ENCODE measurements at regions not wholly inside any gene's neighbourhood (a gene's known extent, or its start where the extent isn't known, plus 50 kb on each side); places are given as distances from the start of the nearest gene placed in this dataset.

GRCh38 chr10:86599041-86599440, 55.3 kb upstream of the OPN4 start:
- Histone ChIP-seq H3K4me2 (ENCODE audit: low read length) (no peak overlapping the region), H3K27me3 (ENCODE audit: insufficient read depth, low read length) (peaks cover 4% of the 10 kb centered on the region; the same call in 1 of the 2 replicates), H3K9ac (ENCODE audit: low read length) (no peak overlapping the region), H4K20me1 (ENCODE audit: insufficient read depth, low read length) (no peaks in the 10 kb centered on the region), H3K79me2 (ENCODE audit: insufficient read depth, low read length) (no peaks in the 10 kb centered on the region), H2AFZ (ENCODE audit: low read length) (no peak overlapping the region), H3K4me3 (ENCODE audit: low read depth, low read length, poor library complexity, severe bottlenecking) (no peak overlapping the region), H3K9me3 (ENCODE audit: low read length) (no peaks in the 10 kb centered on the region), H3K9me2 (ENCODE audit: low read depth, low read length) (no peaks in the 10 kb centered on the region), H3F3A (ENCODE audit: insufficient read depth, low read length) (no peaks in the 10 kb centered on the region), H3K4me1 (ENCODE audit: insufficient read depth, low read length, severe bottlenecking) (no peaks in the 10 kb centered on the region), H3K27ac (ENCODE audit: low read depth, low read length, poor library complexity, severe bottlenecking) (no peak overlapping the region), H3K36me3 (ENCODE audit: insufficient read depth, low read length) (no peaks in the 10 kb centered on the region)
- TF ChIP-seq CTCF (IDR thresholded peaks at IDR 0.05; ENCODE audit: low read length) (no peak), EZH2 (IDR thresholded peaks at IDR 0.05; ENCODE audit: borderline replicate concordance, low read length) (no peak)

GRCh38 chr10:86599729-86600128, 54.6 kb upstream of the OPN4 start:
- H3K4me1 ChIP-seq (ENCODE audit: insufficient read depth, low read length, severe bottlenecking): no peaks in the 10 kb centered on the region
- TF ChIP-seq CTCF (IDR thresholded peaks at IDR 0.05; ENCODE audit: low read length) (no peak), EZH2 (IDR thresholded peaks at IDR 0.05; ENCODE audit: borderline replicate concordance, low read length) (no peak)
- H3K27ac ChIP-seq (ENCODE audit: low read depth, low read length, poor library complexity, severe bottlenecking): no peak overlapping the region
- H3K27me3 ChIP-seq (ENCODE audit: insufficient read depth, low read length): peaks cover 4% of the 10 kb centered on the region; the same call in 1 of the 2 replicates
- no peaks in the 10 kb centered on the region for H3F3A ChIP-seq (ENCODE audit: insufficient read depth, low read length)
- H4K20me1 ChIP-seq (ENCODE audit: insufficient read depth, low read length): no peaks in the 10 kb centered on the region
- no peaks in the 10 kb centered on the region for H3K9me2 ChIP-seq (ENCODE audit: low read depth, low read length)
- no peaks in the 10 kb centered on the region for H3K79me2 ChIP-seq (ENCODE audit: insufficient read depth, low read length)
- no peaks in the 10 kb centered on the region for H3K9me3 ChIP-seq (ENCODE audit: low read length)
- H3K4me2 ChIP-seq (ENCODE audit: low read length): no peak overlapping the region
- no peak overlapping the region for H2AFZ ChIP-seq (ENCODE audit: low read length)
- H3K4me3 ChIP-seq (ENCODE audit: low read depth, low read length, poor library complexity, severe bottlenecking): no peak overlapping the region
- no peaks in the 10 kb centered on the region for H3K36me3 ChIP-seq (ENCODE audit: insufficient read depth, low read length)
- no peak overlapping the region for H3K9ac ChIP-seq (ENCODE audit: low read length)

- no peak overlapping the region for H2AFZ ChIP-seq (ENCODE audit: low read length)
- H3K9ac ChIP-seq (ENCODE audit: low read length): no peak overlapping the region
- no peak overlapping the region for H3K4me3 ChIP-seq (ENCODE audit: low read depth, low read length, poor library complexity, severe bottlenecking)
- no peaks in the 10 kb centered on the region for H3F3A ChIP-seq (ENCODE audit: insufficient read depth, low read length)
- H4K20me1 ChIP-seq (ENCODE audit: insufficient read depth, low read length): no peaks in the 10 kb centered on the region
- H3K79me2 ChIP-seq (ENCODE audit: insufficient read depth, low read length): no peaks in the 10 kb centered on the region
- no peak overlapping the region for H3K4me2 ChIP-seq (ENCODE audit: low read length)
- no peaks in the 10 kb centered on the region for H3K9me2 ChIP-seq (ENCODE audit: low read depth, low read length)
- H3K27ac ChIP-seq (ENCODE audit: low read depth, low read length, poor library complexity, severe bottlenecking): no peak overlapping the region
- H3K9me3 ChIP-seq (ENCODE audit: low read length): no peaks in the 10 kb centered on the region
- H3K4me1 ChIP-seq (ENCODE audit: insufficient read depth, low read length, severe bottlenecking): no peaks in the 10 kb centered on the region
- TF ChIP-seq EZH2 (IDR thresholded peaks at IDR 0.05; ENCODE audit: borderline replicate concordance, low read length) (no peak), CTCF (IDR thresholded peaks at IDR 0.05; ENCODE audit: low read length) (no peak)
- H3K36me3 ChIP-seq (ENCODE audit: insufficient read depth, low read length): no peaks in the 10 kb centered on the region
- peaks cover 4% of the 10 kb centered on the region; the same call in 1 of the 2 replicates for H3K27me3 ChIP-seq (ENCODE audit: insufficient read depth, low read length)
Measured at GRCh38 chr10:86600296-86600695, 54.1 kb upstream of the OPN4 start.

Data from OCI-LY1 (cell line).